ENCODE measurements at regions not wholly inside any gene's neighbourhood (a gene's known extent, or its start where the extent isn't known, plus 50 kb on each side); places are given as distances from the start of the nearest gene placed in this dataset.
A peak's percentile ranks its signal among the peaks of the same experiment; 100 is the strongest.

DNA sequence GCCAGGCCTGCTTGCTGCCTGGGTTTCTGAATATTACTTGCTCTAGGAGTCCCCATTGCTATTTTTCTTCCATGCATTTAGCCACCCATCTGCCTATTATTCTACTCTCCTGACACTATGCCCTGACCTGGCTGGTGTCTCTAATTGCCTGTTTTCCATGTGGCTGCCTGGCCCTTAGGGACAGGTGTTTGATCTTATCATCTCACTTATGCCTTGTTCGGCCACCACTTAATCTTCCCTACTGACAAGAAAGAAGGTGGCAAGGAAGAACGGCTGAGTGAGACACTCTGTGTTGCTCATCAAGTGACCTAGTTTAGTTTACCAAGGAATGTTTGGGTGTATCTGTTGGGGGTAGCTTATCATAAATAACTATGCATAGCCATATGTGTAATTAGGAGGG, 50.4 kb upstream of the RAPH1 start:
- Mint-ChIP-seq H3K9me3 (no peaks in the 10 kb centered on the region), H3K4me3 (no peak overlapping the region), H3K36me3 (ENCODE audit: low read depth) (no peaks in the 10 kb centered on the region), H3K4me1 (ENCODE audit: low read depth) (no peaks in the 10 kb centered on the region), H3K27me3 (peaks cover 4% of the 10 kb centered on the region), H3K27ac (peak overlapping the region; percentile 39)
- intact Hi-C loops (cut with micrococcal nuclease): no loop called here

- Mint-ChIP-seq H3K27ac (no peak overlapping the region), H3K4me3 (no peak overlapping the region), H3K27me3 (peaks cover 4% of the 10 kb centered on the region), H3K9me3 (no peaks in the 10 kb centered on the region), H3K4me1 (ENCODE audit: low read depth) (peaks cover 3% of the 10 kb centered on the region), H3K36me3 (ENCODE audit: low read depth) (no peaks in the 10 kb centered on the region)
- intact Hi-C loops (cut with micrococcal nuclease): no loop called here
Measured at GRCh38 chr2:203586206-203586605, 51.1 kb upstream of the RAPH1 start.

GRCh38 chr2:203586696-203587095, 51.6 kb upstream of the RAPH1 start:
- H3K4me3 Mint-ChIP-seq: no peak overlapping the region
- intact Hi-C loops (cut with micrococcal nuclease): no loop called here
- peaks cover 7% of the 10 kb centered on the region for H3K4me1 Mint-ChIP-seq (ENCODE audit: low read depth)
- H3K27ac Mint-ChIP-seq: no peak overlapping the region
- H3K27me3 Mint-ChIP-seq: peaks cover 4% of the 10 kb centered on the region
- no peaks in the 10 kb centered on the region for H3K9me3 Mint-ChIP-seq
- H3K36me3 Mint-ChIP-seq (ENCODE audit: low read depth): no peaks in the 10 kb centered on the region

- intact Hi-C loops (cut with micrococcal nuclease): no loop called here
- H3K4me1 Mint-ChIP-seq (ENCODE audit: low read depth): peaks cover 19% of the 10 kb centered on the region
- peaks cover 4% of the 10 kb centered on the region for H3K27me3 Mint-ChIP-seq
- no peaks in the 10 kb centered on the region for H3K36me3 Mint-ChIP-seq (ENCODE audit: low read depth)
- no peaks in the 10 kb centered on the region for H3K9me3 Mint-ChIP-seq
- H3K27ac Mint-ChIP-seq: no peak overlapping the region
- no peak overlapping the region for H3K4me3 Mint-ChIP-seq
Measured at GRCh38 chr2:203590496-203590895, 55.4 kb upstream of the RAPH1 start.

- peak overlapping the region; percentile 43 for H3K27ac Mint-ChIP-seq
- H3K9me3 Mint-ChIP-seq: no peaks in the 10 kb centered on the region
- peaks cover 20% of the 10 kb centered on the region for H3K4me1 Mint-ChIP-seq (ENCODE audit: low read depth)
- intact Hi-C loops (cut with micrococcal nuclease): no loop called here
- H3K27me3 Mint-ChIP-seq: peaks cover 6% of the 10 kb centered on the region
- no peak overlapping the region for H3K4me3 Mint-ChIP-seq
- H3K36me3 Mint-ChIP-seq (ENCODE audit: low read depth): no peaks in the 10 kb centered on the region
Measured at GRCh38 chr2:203591642-203592041, 56.5 kb upstream of the RAPH1 start.

DNA sequence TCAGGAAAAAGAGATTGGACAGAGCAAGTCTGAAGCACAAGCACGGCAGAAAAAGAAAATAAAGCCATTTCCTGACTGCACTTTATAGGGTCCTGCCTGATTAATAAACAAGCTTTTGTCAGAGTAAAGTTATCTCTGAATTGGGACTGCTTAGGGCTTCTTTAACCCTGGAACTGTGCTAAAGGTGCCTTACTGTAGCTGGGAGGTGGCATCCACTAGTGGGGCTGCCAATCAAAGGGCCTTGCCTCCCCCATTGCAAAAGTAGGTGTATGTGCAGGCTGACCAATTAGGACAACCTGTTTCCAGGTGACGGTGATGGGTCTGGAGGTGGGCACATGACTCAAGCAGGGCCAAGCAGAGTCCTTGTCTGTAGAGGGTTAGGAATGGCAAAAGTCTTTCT, 57.4 kb upstream of the RAPH1 start:
- Mint-ChIP-seq H3K27me3 (peaks cover 10% of the 10 kb centered on the region), H3K4me3 (no peak overlapping the region), H3K4me1 (ENCODE audit: low read depth) (peaks cover 28% of the 10 kb centered on the region)

DNA sequence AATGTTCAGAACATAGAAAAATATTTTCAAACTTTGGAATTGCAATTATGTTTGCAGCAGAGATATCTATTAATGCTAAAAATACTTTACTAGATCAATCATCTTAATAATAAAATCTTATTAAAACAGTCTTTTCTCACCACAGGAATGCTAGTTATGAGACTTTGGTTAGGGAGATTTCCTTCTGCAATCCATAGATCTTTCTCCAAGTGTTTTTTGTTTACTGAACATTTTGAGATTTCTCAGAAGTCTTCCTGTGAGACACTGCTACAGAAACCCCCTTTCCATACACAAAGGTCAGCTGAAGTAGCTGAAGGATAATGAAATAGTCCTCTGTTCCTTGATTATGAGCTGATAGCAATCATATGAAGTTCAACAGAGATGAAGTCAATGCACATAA, 59.4 kb upstream of the RAPH1 start:
- Mint-ChIP-seq H3K27ac (no peak overlapping the region), H3K36me3 (ENCODE audit: low read depth) (no peaks in the 10 kb centered on the region), H3K9me3 (no peaks in the 10 kb centered on the region), H3K27me3 (peaks cover 18% of the 10 kb centered on the region), H3K4me1 (ENCODE audit: low read depth) (peaks cover 44% of the 10 kb centered on the region), H3K4me3 (no peak overlapping the region)
- intact Hi-C loops (cut with micrococcal nuclease): no loop called here

More for the DNA sequence above, 57.4 kb upstream of the RAPH1 start:
- Mint-ChIP-seq H3K9me3 (no peaks in the 10 kb centered on the region), H3K27ac (peak overlapping the region; percentile 17), H3K36me3 (ENCODE audit: low read depth) (no peaks in the 10 kb centered on the region)
- intact Hi-C loops (cut with micrococcal nuclease): no loop called here

DNA sequence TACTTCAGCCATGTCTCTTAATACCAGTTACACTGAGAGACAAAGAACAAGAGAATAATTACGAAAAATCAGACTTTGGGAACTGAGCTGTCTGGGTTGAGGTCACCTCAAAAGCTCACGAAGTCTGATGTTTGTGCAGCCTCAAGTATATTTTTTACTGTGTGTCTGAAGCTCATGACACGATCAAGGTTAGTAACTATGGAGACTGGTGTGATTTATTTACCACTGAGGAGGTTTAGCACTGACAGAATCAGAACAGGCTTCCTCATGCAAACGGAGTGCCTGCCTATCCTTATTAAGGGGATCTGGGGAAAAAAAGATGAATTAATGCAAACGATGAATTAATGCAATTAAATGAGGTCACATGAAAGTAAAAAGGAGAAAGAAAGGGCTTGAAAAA, 61.1 kb upstream of the RAPH1 start:
- Mint-ChIP-seq H3K27ac (no peak overlapping the region), H3K4me3 (no peak overlapping the region)

DNA sequence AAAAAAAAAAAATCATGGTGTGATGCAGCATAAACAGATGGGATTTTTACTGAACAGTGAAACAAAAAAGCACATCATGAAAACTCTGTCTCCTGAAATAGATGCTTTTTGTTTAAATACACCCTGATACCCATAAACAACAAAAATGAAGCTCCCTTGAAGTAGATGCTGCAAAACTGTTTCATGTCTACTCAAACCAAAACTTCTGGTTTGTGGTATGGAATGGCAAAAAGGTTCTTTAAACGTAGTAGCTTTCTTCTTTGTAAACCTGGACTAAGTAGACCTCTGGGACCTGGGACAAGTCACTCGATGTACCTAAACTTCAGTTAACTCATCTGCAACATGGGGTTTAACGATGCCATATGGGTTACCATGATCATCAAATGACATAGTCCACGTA, 64.4 kb upstream of the RAPH1 start:
- intact Hi-C loops (cut with micrococcal nuclease): no loop called here
- no peaks in the 10 kb centered on the region for H3K36me3 Mint-ChIP-seq (ENCODE audit: low read depth)
- H3K27me3 Mint-ChIP-seq: peaks cover 38% of the 10 kb centered on the region
- no peak overlapping the region for H3K4me3 Mint-ChIP-seq
- no peaks in the 10 kb centered on the region for H3K9me3 Mint-ChIP-seq
- no peak overlapping the region for H3K27ac Mint-ChIP-seq
- peaks cover 26% of the 10 kb centered on the region for H3K4me1 Mint-ChIP-seq (ENCODE audit: low read depth)

More for the DNA sequence above, 61.1 kb upstream of the RAPH1 start:
- H3K9me3 Mint-ChIP-seq: no peaks in the 10 kb centered on the region
- H3K4me1 Mint-ChIP-seq (ENCODE audit: low read depth): peaks cover 42% of the 10 kb centered on the region
- H3K36me3 Mint-ChIP-seq (ENCODE audit: low read depth): no peaks in the 10 kb centered on the region
- intact Hi-C loops (cut with micrococcal nuclease): no loop called here
- H3K27me3 Mint-ChIP-seq: peaks cover 24% of the 10 kb centered on the region

DNA sequence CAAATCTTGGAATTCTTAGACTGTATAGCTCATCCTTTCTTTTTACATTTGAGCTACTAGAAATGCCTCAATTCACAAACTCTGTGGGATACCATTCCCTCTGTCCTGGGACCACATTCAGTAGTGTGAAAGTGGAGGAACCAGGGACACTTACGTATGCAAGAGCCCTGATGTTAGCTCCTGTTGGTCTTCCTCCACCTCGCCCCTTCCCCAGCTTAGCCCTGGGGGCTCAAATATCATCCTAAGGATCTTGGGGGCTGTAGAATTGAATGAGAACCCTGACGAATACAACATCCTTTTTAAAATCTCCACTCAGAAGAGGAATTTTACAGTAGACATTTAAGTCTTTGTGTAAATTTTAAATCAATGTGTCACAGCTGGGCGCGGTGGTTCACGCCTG, 65.2 kb upstream of the RAPH1 start:
- intact Hi-C loops (cut with micrococcal nuclease): no loop called here
- Mint-ChIP-seq H3K27me3 (peaks cover 38% of the 10 kb centered on the region), H3K27ac (no peak overlapping the region), H3K4me1 (ENCODE audit: low read depth) (peaks cover 26% of the 10 kb centered on the region), H3K36me3 (ENCODE audit: low read depth) (no peaks in the 10 kb centered on the region), H3K4me3 (no peak overlapping the region), H3K9me3 (no peaks in the 10 kb centered on the region)

DNA sequence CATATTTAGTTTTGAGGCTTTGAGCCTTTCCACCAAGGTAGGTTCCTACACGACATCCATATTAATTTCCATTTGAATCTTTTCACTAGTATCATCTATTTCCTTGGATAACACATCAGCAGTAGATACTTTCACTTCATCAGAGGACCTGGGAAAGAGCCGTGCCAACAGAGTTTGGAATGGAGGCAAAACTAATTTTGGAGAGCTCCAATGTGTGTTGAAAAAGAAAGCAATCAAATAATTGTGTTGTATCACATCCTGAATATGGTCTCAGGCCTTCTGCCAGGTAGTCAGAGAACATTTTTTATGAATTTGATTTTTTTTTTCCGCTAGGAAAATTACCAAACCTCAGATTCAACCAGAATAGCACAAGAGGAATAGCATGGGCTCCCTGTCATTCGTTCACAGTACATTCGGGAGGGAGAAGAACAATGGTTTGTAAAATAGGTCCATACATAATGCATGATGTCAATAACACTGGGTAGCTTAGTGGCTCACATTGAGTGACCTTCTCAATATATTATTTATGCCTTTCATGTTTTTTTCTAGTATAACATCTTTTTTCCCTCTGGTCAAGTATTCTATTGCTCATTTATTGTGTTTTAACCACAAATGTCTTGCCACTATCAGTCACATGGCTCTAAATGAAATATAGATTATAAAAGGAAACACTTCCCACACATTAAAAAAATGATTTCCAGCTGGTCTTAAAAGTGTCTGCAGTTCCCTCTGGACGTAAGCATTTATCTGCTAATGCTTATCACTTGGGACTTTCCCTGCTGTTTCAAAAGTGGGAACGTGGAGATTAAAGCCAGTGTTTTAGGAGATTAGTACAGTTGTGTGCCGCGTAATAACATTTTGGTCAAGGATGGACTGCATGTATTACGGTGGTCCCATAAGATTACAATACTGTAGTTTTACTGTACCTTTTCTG, 68.6 kb upstream of the RAPH1 start:
- Mint-ChIP-seq H3K36me3 (ENCODE audit: low read depth) (no peaks in the 10 kb centered on the region), H3K27ac (no peak overlapping the region), H3K4me1 (ENCODE audit: low read depth) (peaks cover 7% of the 10 kb centered on the region), H3K9me3 (no peaks in the 10 kb centered on the region), H3K4me3 (no peak overlapping the region), H3K27me3 (peaks cover 26% of the 10 kb centered on the region)
- intact Hi-C loops (cut with micrococcal nuclease): no loop called here

DNA sequence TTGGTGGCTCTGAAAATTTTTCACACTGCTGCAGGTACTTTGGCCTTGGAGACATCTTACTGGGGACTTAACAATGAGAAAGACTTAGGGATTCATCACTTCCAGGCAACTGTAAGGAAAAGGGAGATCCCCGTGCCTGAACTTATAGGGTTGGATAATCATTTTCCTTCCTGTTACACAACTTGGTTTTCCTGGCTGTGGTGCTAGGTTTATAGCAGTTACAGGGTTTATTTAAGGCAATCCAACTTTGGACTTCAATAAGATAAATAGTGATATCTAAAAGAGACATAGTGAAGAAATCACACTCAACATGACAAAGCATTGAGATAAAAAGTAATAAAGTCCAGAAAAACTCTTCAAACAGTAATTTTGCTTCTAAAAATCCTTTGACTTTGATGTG, 70.2 kb upstream of the RAPH1 start:
- Mint-ChIP-seq H3K9me3 (no peaks in the 10 kb centered on the region), H3K27ac (no peak overlapping the region), H3K4me3 (no peak overlapping the region), H3K4me1 (ENCODE audit: low read depth) (no peaks in the 10 kb centered on the region), H3K36me3 (ENCODE audit: low read depth) (no peaks in the 10 kb centered on the region), H3K27me3 (peaks cover 20% of the 10 kb centered on the region)
- intact Hi-C loops (cut with micrococcal nuclease): no loop called here

GRCh38 chr2:203606051-203606450, 71.0 kb upstream of the RAPH1 start:
- peaks cover 17% of the 10 kb centered on the region for H3K27me3 Mint-ChIP-seq
- intact Hi-C loops (cut with micrococcal nuclease): no loop called here
- no peaks in the 10 kb centered on the region for H3K4me1 Mint-ChIP-seq (ENCODE audit: low read depth)
- no peaks in the 10 kb centered on the region for H3K9me3 Mint-ChIP-seq
- no peak overlapping the region for H3K4me3 Mint-ChIP-seq
- no peak overlapping the region for H3K27ac Mint-ChIP-seq
- no peaks in the 10 kb centered on the region for H3K36me3 Mint-ChIP-seq (ENCODE audit: low read depth)

- intact Hi-C loops (cut with micrococcal nuclease): no loop called here
- H3K27ac Mint-ChIP-seq: no peak overlapping the region
- H3K9me3 Mint-ChIP-seq: no peaks in the 10 kb centered on the region
- H3K36me3 Mint-ChIP-seq (ENCODE audit: low read depth): no peaks in the 10 kb centered on the region
- H3K4me3 Mint-ChIP-seq: no peak overlapping the region
- peaks cover 3% of the 10 kb centered on the region for H3K27me3 Mint-ChIP-seq
- no peaks in the 10 kb centered on the region for H3K4me1 Mint-ChIP-seq (ENCODE audit: low read depth)
Measured at GRCh38 chr2:203610558-203610957, 75.5 kb upstream of the RAPH1 start.

DNA sequence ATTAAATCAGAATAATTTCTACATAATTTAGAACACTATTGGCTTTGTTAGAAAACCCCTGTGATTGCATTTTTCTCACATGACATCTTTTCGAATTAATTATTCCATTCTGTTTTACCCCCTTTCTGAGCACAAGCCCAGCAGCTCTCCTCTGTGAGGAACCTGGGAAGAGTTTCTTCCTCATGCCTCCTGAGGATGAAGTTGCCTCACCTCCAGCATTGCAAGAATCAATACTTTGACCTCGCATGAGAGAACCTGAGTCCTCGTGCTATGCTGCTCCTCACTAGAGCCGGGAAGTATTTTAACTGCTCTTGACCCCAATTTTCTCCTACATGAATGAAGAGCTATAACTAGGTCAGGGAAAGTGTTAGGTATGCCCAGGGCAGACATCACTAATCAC, 77.1 kb upstream of the RAPH1 start:
- Mint-ChIP-seq H3K36me3 (ENCODE audit: low read depth) (no peaks in the 10 kb centered on the region), H3K4me1 (ENCODE audit: low read depth) (no peaks in the 10 kb centered on the region), H3K27ac (no peak overlapping the region), H3K27me3 (peaks cover 3% of the 10 kb centered on the region), H3K9me3 (no peaks in the 10 kb centered on the region), H3K4me3 (no peak overlapping the region)
- intact Hi-C loops (cut with micrococcal nuclease): no loop called here

Data from dendritic cell treated with granulocyte-macrophage colony-stimulating factor and Interleukin-4, amounts not matched to agents 40 ng/mL and 50 ng/mL, for 4 days (primary cell).